A673 (cell line): ENCODE measurements at regions not wholly inside any gene's neighbourhood (a gene's known extent, or its start where the extent isn't known, plus 50 kb on each side); places are given as distances from the start of the nearest gene placed in this dataset.

Experiments
- BruUV-seq: library from RNA; stranded (reverse); fragments of 400-500 nt; replicated peaks from 2 replicates; lab custom pipeline; 2021; lab: Mats Ljungman, UMichigan
- CTCF ChIA-PET: fragments of 300-600 bp; sonication (Branson Sonifier 250); formaldehyde crosslinking; loops from one replicate; lab custom pipeline; 2022; ENCODE audit warnings: antibody characterized with exemption; lab: Charles Lee
- POLR2A ChIA-PET: fragments of 300-600 bp; sonication (Branson Sonifier 250); formaldehyde crosslinking; loops from one replicate; lab custom pipeline; 2022; ENCODE audit warnings: antibody characterized with exemption; ENCODE audit not compliant: low non-redundant PET; lab: Charles Lee
- DNase-seq: peaks from one replicate; pipeline ENCODE4 v3.0.0-alpha.2; 2015; ENCODE audit warnings: low spot score
- H3K27ac ChIP-seq: fragments of 200-600 bp; sonication (generic); 2 replicates; pipeline ENCODE4 v1.5.1; 2016; ENCODE audit warnings: mixed run types, low read depth, mild to moderate bottlenecking, mixed read lengths, antibody characterized with exemption, low read length; ENCODE audit not compliant: poor library complexity, severe bottlenecking
- H3K27me3 ChIP-seq: fragments of 200-600 bp; sonication (generic); replicated peaks from 2 replicates; pipeline ENCODE4 v1.6.1; 2017; ENCODE audit warnings: mixed run types, low read depth, mild to moderate bottlenecking, mixed read lengths, antibody characterized with exemption, low read length; ENCODE audit not compliant: insufficient read depth, poor library complexity
- H3K36me3 ChIP-seq: fragments of 200-600 bp; sonication (generic); 2 replicates; pipeline ENCODE4 v1.6.1; 2016; ENCODE audit warnings: mixed run types, mild to moderate bottlenecking, mixed read lengths, antibody characterized with exemption, low read length; ENCODE audit not compliant: insufficient read depth, poor library complexity, severe bottlenecking
- H3K4me1 ChIP-seq: fragments of 200-600 bp; sonication (generic); 2 replicates; pipeline ENCODE4 v1.6.1; 2017; ENCODE audit warnings: mixed run types, mild to moderate bottlenecking, mixed read lengths, antibody characterized with exemption, low read length; ENCODE audit not compliant: insufficient read depth, poor library complexity, severe bottlenecking
- H3K4me3 ChIP-seq: fragments of 200-600 bp; sonication (generic); 2 replicates; pipeline ENCODE4 v1.5.1; 2016; ENCODE audit warnings: low read depth, mixed run types, mild to moderate bottlenecking, mixed read lengths, low read length; ENCODE audit not compliant: poor library complexity, severe bottlenecking
- H3K9me3 ChIP-seq: fragments of 200-600 bp; sonication (generic); 2 replicates; pipeline ENCODE4 v1.6.1; 2016; ENCODE audit warnings: mixed run types, low read depth, mild to moderate bottlenecking, mixed read lengths, antibody characterized with exemption, low read length; ENCODE audit not compliant: poor library complexity, severe bottlenecking
- CTCF ChIP-seq: fragments of 300-800, 200-600 bp; sonication (generic); conservative IDR thresholded peaks from 2 replicates; pipeline ENCODE4 v1.5.1; 2017; ENCODE audit warnings: low read depth, mild to moderate bottlenecking, antibody characterized with exemption, low read length, moderate library complexity, mixed read lengths
- EZH2 ChIP-seq: fragments of 200-600 bp; sonication (generic); IDR thresholded peaks from 2 replicates; pipeline ENCODE4 v1.6.1; 2017; ENCODE audit warnings: borderline replicate concordance, low read depth, mild to moderate bottlenecking, mixed read lengths, antibody characterized with exemption, low read length; ENCODE audit not compliant: poor library complexity, severe bottlenecking
- intact Hi-C: fragments of 100-400 bp; cut with micrococcal nuclease; formaldehyde crosslinking; loops from one replicate; pipeline ENCODE4 v1.10.0; 2022; ENCODE audit not compliant: unreplicated experiment

DNA sequence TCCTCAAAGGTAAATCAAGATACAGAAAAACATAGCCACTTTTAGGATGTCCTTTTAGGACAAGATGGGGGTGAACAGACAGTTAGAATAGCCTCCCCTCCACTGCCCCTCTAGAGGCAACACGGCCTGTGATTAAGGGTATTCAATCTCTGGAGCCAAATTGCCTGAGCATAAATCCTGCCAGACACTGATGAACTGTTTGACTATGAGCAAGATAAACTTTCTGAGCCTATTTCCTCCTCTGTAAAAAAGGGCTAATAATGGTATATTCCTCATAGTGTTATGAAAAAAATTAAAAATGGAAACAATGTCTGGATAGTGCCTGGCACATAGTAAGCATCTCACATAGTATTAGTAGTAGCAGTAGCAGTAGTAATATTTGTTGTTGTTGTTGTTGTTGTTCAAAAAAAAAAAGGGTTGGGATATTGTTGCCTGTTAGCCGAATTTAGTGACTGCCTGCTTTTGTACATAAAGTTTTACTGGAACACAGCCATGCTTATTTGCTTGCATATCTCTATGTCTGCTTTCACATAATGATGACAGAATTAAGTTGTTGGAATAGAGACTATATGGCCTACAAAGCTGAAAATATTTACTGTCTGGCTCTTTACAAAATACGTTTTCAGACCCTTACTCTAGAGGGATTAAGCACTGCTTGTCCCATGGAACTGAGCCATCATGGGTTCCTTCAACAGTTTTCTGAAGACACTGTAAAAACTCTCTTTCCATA lies 536.3 kb downstream of the TLE4 start:
- intact Hi-C loops: no loop called here
- Histone ChIP-seq H3K36me3 (no peaks in the 10 kb centered on the region), H3K27ac (no peak overlapping the region), H3K4me1 (no peaks in the 10 kb centered on the region), H3K27me3 (no peaks in the 10 kb centered on the region), H3K4me3 (no peak overlapping the region), H3K9me3 (no peaks in the 10 kb centered on the region)
- DNase-seq: no peak
- TF ChIP-seq CTCF: no peak
- no peak for TF ChIP-seq EZH2
- ChIA-PET CTCF (no interaction called here), POLR2A (no interaction called here)
- no TSS peak for BruUV-seq

DNA sequence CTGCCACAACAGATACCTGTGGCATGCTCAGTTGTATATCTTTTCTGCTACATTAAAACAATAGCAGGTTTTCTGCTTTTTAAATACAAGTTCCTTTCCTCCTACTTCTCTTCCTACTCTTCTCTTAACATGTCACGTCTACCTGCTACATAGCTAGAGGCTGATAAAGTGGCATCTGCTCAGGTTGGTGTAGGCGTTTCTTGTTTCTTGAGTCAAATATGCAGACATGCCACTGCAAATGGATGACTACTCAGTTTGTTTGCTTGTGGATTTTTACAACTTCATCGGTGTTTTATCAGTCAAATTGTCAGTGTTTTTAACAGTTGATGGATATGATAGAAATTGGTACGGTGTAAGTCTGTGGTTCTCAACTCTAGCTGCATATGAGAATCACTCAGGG lies 525.7 kb downstream of the TLE4 start:
- Histone ChIP-seq H3K9me3 (no peaks in the 10 kb centered on the region), H3K27ac (no peak overlapping the region), H3K36me3 (no peaks in the 10 kb centered on the region), H3K4me1 (no peaks in the 10 kb centered on the region), H3K4me3 (no peak overlapping the region), H3K27me3 (peaks cover 3% of the 10 kb centered on the region)
- CTCF ChIA-PET: no interaction called here
- no peak for DNase-seq
- intact Hi-C loops: no loop called here
- no peak for TF ChIP-seq CTCF
- no peak for TF ChIP-seq EZH2
- POLR2A ChIA-PET: no interaction called here
- BruUV-seq: no TSS peak

DNA sequence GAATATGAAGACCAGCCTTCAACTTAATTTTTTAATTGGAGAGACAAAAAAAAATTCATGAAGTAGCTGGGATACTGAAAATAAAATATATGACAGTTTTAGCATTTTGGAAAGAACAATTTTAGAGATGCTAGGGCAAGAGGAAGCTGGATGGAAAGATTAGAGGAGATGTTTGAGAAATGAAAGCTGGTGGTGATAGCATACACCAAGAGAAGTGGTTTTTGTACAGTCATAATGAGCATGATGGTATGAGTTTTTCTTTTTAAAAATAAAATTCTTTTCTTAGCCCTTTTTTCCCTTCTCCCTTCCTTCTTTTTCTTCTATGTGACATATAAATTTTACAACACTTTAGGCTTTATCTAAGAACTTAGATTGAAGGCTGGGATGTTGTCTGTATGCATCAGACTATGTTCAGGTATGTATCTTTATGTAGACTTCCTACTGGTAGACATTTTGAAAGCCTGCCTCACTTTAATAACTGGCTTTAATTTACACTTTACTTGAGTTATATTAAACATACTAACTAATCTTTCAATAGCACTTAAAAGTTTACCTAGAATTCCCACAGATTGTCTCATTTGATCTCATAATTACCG lies 522.5 kb downstream of the TLE4 start:
- ChIA-PET CTCF (no interaction called here), POLR2A (no interaction called here)
- Histone ChIP-seq H3K36me3 (no peaks in the 10 kb centered on the region), H3K27me3 (peaks cover 3% of the 10 kb centered on the region), H3K9me3 (no peaks in the 10 kb centered on the region), H3K4me1 (no peaks in the 10 kb centered on the region), H3K4me3 (no peak overlapping the region), H3K27ac (no peak overlapping the region)
- TF ChIP-seq EZH2: no peak
- TF ChIP-seq CTCF: no peak
- no TSS peak for BruUV-seq
- DNase-seq: no peak
- intact Hi-C loops: no loop called here
